ENCODE measurements at regions not wholly inside any gene's neighbourhood (a gene's known extent, or its start where the extent isn't known, plus 50 kb on each side); places are given as distances from the start of the nearest gene placed in this dataset.

GRCh38 chr9:14560194-14560593 lies 133.0 kb downstream of the ZDHHC21 start:
- no peak for DNase-seq
- Histone ChIP-seq H3K4me3 (ENCODE audit: low read depth, low read length) (no peak overlapping the region), H3K36me3 (no peaks in the 10 kb centered on the region), H3K27me3 (ENCODE audit: insufficient read depth, low read depth, severe bottlenecking) (no peaks in the 10 kb centered on the region), H3K27ac (no peak overlapping the region), H3K9me3 (ENCODE audit: severe bottlenecking) (no peaks in the 10 kb centered on the region)
- TF ChIP-seq, protein P1, sequence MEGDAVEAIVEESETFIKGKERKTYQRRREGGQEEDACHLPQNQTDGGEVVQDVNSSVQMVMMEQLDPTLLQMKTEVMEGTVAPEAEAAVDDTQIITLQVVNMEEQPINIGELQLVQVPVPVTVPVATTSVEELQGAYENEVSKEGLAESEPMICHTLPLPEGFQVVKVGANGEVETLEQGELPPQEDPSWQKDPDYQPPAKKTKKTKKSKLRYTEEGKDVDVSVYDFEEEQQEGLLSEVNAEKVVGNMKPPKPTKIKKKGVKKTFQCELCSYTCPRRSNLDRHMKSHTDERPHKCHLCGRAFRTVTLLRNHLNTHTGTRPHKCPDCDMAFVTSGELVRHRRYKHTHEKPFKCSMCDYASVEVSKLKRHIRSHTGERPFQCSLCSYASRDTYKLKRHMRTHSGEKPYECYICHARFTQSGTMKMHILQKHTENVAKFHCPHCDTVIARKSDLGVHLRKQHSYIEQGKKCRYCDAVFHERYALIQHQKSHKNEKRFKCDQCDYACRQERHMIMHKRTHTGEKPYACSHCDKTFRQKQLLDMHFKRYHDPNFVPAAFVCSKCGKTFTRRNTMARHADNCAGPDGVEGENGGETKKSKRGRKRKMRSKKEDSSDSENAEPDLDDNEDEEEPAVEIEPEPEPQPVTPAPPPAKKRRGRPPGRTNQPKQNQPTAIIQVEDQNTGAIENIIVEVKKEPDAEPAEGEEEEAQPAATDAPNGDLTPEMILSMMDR (IDR thresholded peaks at IDR 0.05; ENCODE audit: low read depth, low read length) = no peak

GRCh38 chr9:14554886-14555285 lies 138.3 kb downstream of the ZDHHC21 start:
- Histone ChIP-seq H3K27ac (no peak overlapping the region), H3K4me3 (ENCODE audit: low read depth, low read length) (no peak overlapping the region), H3K27me3 (ENCODE audit: insufficient read depth, low read depth, severe bottlenecking) (no peaks in the 10 kb centered on the region), H3K9me3 (ENCODE audit: severe bottlenecking) (no peaks in the 10 kb centered on the region), H3K36me3 (no peaks in the 10 kb centered on the region)
- TF ChIP-seq, protein P1 (IDR thresholded peaks at IDR 0.05; ENCODE audit: low read depth, low read length) = no peak
- DNase-seq = no peak

DNA sequence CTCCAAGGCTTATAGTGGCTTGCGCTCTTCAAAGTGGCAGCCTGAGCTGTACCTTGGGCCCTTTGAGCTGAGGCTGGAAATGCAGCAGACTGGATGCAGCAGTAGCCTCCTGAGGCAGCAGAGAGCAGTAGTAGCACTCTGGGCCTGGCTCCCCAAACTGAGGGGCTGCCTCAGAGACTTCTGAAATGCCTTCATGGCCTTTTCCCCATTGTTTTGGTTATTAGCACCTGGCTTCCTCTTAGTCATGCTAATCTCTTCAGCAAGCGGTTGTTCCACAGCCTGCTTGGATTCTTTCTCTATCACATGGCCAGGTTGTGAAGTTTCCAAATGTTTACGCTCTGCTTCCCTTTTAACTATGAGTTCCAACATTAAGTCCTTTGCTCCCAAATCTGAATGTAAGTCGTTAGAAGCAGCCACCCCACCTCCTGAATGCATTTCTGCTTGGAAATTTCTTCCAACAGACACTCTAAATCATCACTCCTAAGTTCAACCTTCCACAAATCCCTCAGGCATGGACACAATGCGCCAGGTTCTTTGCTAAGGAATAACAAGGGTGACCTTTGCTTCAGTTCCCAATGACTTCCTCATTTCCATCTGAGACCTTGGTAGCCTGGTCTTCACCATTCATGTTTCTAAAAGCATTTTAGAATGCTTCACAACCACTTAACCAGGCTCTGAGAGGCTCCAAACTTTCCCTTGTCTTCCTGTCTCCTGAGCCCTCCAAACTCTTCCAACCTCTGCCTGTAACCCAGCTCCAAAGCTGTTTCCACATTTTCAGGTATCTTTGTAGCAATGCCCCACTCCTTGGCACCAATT lies 145.8 kb downstream of the ZDHHC21 start:
- H3K27ac ChIP-seq = no peak overlapping the region
- H3K27me3 ChIP-seq (ENCODE audit: insufficient read depth, low read depth, severe bottlenecking) = no peaks in the 10 kb centered on the region
- no peaks in the 10 kb centered on the region for H3K36me3 ChIP-seq
- DNase-seq = no peak
- TF ChIP-seq, protein P1 (IDR thresholded peaks at IDR 0.05; ENCODE audit: low read depth, low read length) = peak; percentile 22; the same call in 1 of the 2 replicates
- no peaks in the 10 kb centered on the region for H3K9me3 ChIP-seq (ENCODE audit: severe bottlenecking)
- H3K4me3 ChIP-seq (ENCODE audit: low read depth, low read length) = no peak overlapping the region

GRCh38 chr9:14546693-14547092 lies 146.5 kb downstream of the ZDHHC21 start:
- no peak overlapping the region for H3K4me3 ChIP-seq (ENCODE audit: low read depth, low read length)
- no peaks in the 10 kb centered on the region for H3K27me3 ChIP-seq (ENCODE audit: insufficient read depth, low read depth, severe bottlenecking)
- no peak for DNase-seq
- H3K36me3 ChIP-seq = no peaks in the 10 kb centered on the region
- no peak overlapping the region for H3K27ac ChIP-seq
- TF ChIP-seq, protein P1 (IDR thresholded peaks at IDR 0.05; ENCODE audit: low read depth, low read length) = no peak
- H3K9me3 ChIP-seq (ENCODE audit: severe bottlenecking) = no peaks in the 10 kb centered on the region

DNA sequence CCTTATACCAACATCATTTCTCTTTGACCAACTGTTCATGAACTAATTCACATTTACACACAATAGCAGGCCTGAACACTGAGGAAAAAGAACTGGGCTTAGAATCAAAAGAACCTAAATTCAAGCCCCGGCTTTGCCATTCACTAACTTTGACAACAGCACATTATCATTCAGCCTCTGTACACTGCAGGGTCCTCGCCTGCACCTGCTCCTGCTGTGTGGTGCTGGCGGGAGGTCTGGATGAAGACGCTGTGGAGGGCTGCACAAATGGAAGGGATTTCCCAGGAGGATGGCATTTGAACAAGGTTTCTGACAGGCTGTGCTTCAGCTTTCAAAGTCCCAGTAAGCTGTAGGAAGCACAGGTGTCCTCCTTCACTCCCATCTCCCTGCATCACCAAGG lies 151.2 kb downstream of the ZDHHC21 start:
- TF ChIP-seq, protein P1 (IDR thresholded peaks at IDR 0.05; ENCODE audit: low read depth, low read length) = no peak
- H3K9me3 ChIP-seq (ENCODE audit: severe bottlenecking) = no peaks in the 10 kb centered on the region
- no peak overlapping the region for H3K27ac ChIP-seq
- no peak overlapping the region for H3K4me3 ChIP-seq (ENCODE audit: low read depth, low read length)
- H3K27me3 ChIP-seq (ENCODE audit: insufficient read depth, low read depth, severe bottlenecking) = no peaks in the 10 kb centered on the region
- H3K36me3 ChIP-seq = no peaks in the 10 kb centered on the region
- no peak for DNase-seq

DNA sequence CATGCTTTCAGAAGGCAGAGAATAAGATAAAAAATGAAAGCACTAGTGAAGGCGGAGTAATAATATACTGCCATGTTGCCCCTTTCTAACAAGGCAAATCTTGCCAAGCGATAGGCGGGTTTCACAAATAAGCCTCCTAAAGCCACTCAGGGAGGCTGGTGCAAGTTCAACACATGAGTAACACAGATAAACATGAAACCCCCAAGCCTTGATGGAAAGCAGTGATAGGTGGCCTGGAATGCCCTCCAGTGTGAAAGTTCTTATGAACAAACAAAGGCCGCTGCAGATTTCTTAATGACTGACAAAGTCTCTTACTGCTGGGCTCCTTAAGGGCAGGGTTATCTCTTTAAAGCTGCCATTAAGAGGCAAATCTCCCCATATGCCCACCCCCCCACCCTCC lies 154.7 kb downstream of the ZDHHC21 start:
- DNase-seq = peak; percentile 52
- no peak overlapping the region for H3K27ac ChIP-seq
- H3K36me3 ChIP-seq = no peaks in the 10 kb centered on the region
- no peak overlapping the region for H3K4me3 ChIP-seq (ENCODE audit: low read depth, low read length)
- H3K27me3 ChIP-seq (ENCODE audit: insufficient read depth, low read depth, severe bottlenecking) = no peaks in the 10 kb centered on the region
- TF ChIP-seq, protein P1 (IDR thresholded peaks at IDR 0.05; ENCODE audit: low read depth, low read length) = no peak
- no peaks in the 10 kb centered on the region for H3K9me3 ChIP-seq (ENCODE audit: severe bottlenecking)
